ENCODE measurements at regions not wholly inside any gene's neighbourhood (a gene's known extent, or its start where the extent isn't known, plus 50 kb on each side); places are given as distances from the start of the nearest gene placed in this dataset.
A peak's percentile ranks its signal among the peaks of the same experiment; 100 is the strongest.

DNA sequence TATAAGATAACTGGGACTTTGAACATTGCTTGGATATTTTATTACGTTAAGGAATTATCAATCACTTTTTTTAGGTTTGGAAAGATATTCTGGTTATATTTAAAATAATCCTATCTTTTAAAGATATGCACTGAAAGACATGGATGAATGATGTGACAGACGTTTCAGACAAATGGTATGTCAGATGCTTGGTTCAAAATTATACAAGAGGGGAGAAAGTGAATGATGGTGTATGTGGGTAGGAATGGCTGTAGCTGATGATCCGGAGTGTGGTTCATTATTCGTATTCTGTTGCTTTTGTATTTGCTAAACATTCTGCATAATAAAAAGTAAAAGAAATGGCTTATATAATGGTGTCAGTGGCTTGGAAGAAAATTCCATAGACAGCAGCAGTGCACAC lies 51.0 kb upstream of the SNRPB2 start:
- DNase-seq (ENCODE audit: low spot score), result no peak

DNA sequence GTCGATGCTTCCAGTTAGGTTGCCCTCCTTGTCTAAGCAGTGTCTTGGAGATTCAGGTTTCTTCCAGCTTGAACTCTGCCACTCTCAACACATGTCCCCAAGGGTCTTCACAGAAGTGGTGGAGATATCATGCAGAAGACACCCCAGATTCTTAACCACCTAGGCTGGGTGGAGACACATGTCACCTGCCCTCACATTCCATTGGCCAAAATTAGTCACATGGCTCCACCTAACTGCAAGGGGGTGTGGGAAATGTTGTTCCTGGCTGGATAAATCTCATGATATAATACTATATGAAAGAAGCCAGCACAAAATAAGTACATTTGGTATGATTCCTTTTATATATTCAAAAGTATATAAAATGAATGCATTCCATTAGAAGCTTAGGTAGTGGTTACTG lies 52.9 kb upstream of the SNRPB2 start:
- DNase-seq (ENCODE audit: low spot score), result no peak

DNA sequence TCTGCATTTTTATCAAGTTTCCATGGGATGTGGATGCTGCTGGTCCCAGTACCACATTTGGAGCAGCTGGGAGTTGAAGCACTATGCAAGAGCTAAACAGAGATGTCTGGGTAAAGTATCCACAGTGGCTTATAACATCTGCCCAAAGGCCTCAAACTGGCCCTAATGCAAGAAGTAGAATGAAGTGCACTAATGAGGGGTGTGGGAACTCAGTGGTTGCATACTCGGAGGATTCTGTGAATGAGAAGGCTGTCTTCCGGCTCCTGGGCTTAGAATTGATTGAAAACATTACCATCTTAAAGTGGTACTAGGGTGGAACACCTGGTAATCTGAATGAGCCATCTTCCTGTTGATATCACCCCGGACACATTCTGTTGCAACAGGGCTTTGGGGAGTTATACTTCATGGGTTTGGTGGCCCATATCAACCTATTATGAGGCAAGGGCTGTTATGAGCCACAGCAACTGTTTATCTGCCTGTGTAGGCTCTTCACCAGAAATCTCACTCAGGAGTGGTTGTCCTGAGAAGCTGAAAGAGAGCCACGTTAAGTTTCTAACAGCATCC lies 54.7 kb upstream of the SNRPB2 start:
- no peak for DNase-seq (ENCODE audit: low spot score)

DNA sequence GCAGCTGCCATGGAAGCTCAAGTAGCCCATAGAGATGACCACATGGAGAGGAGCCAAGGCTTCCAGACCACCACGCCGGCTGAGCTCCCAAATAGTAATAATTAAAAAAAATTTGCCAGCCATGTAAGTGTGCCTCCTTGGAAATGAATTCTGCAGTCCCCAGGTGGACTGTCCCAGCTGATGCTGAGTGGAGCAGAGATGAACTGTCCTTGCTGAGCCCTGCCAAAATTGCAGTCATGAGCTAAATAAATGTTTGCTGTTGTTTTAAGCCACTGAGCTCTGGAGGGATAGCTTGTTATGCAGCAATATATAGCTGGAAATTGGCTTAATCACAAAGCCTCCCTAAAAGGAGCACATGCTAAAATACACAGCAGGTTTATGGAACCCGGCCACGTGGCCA lies 55.6 kb upstream of the SNRPB2 start:
- no peak for DNase-seq (ENCODE audit: low spot score)

DNA sequence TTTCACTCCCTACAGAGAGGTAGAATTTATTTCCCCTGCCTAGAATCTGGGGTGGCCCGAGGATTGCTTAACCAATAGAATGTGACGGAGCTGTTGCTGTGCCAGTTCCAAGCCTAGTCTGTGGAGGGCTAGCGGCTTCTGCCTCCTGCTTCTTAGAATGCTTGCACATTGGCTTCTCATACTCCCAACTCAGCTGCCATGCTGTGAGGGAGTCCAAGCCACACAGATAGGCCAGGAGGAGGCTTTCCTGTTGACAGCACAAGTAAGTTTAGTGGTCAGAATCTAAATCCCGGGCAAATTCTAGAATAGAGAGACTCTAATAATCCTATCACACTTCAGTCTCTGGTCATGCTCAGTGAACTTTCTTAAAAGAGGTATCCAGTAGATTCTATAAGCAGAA lies 57.5 kb upstream of the SNRPB2 start:
- DNase-seq (ENCODE audit: low spot score), result no peak

DNA sequence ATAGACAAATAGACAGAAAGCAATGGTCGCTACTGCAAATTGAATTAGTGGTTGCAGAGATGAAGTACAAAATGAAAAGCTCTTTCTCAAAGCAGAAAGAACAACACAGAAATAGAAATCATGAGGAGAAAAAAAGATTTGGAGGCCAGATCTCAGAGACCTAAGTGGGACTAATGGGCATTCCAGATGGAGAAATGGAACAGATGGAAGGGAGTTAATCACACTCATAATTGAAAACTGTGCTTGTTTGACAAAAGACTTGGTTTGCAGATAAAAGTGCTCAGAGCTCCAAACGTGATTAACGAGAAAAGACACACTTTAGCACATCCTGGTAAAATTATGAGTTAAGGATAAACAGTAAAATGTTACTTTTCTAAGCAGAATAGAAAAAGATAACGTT lies 58.1 kb upstream of the SNRPB2 start:
- no peak for DNase-seq (ENCODE audit: low spot score)

DNA sequence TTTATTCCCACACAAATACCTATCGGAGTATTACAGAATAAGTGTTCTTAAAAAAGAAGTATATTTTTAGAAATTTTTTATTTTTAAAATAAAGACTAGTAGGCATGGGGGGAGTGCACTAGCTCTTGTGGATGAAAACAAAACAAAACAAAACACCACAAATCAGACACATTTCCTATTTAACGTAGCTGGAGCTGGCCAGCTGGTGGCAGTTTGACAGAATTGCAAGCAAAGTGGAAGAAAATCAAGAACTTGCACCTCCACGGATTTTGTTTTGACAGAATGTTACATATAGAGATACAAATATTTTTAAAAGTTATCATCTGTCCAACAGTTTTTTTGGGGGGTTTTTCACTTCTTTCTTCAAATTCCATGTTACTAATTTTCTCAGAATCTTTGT lies 63.6 kb upstream of the SNRPB2 start:
- no peak for DNase-seq (ENCODE audit: low spot score)

DNA sequence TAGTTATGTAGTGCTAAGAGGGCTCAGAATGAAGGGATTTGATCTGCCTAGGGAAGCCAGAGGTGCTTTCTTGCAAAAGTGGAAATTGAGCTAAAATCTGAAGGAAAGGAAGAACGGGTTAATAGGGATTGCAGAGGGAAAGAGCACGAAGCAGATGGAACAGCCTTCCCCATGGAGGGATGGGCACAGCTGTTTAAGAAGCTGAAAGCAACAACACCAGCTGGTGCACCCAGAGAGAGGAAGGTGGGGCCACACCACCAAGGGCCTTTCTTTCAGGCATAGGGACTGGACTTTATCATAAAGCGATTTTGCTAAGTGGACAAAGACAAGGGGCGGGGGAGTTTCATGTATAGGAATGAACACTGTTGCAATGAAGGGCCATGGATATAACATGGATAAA lies 65.8 kb upstream of the SNRPB2 start:
- DNase-seq (ENCODE audit: low spot score), result no peak

DNA sequence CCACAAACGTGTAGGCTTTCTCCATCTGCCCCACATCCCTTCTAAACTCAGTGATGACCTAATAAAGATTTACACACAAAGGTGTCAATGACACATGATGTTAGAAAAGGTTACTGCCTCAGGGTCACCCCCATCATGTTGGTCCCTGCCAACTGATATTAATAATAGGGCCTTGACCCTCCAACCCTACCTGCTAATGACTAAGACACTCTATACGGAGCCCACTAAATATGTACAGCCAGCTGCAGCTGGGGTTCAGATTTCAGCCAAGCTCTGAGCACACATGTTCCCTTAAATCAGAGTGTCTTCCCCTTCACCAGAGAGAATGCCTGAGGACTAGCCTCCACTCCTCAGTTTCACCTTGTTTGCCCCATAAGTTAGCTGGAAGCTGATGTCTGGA lies 67.4 kb upstream of the SNRPB2 start:
- no peak for DNase-seq (ENCODE audit: low spot score)

DNA sequence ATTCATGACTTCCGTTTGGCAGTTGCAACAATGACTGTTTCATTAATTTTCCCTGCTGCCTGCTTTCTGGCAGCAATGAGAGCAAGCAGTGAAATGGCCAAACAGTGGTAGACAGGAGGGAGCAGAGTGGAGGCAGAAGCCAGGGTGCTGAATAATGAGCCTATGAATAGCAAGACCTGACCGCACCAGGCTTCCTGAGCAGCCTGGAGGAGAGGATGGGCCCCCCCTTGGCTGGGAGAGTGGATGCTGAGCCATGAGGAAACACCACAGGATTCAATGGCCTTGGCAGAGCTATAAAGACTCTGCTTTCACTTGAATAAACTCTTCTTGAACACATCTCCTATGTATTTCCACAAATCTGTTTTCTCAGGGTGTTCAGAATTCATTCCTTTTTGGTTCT lies 68.1 kb upstream of the SNRPB2 start:
- peak; percentile 82 for DNase-seq (ENCODE audit: low spot score)

DNA sequence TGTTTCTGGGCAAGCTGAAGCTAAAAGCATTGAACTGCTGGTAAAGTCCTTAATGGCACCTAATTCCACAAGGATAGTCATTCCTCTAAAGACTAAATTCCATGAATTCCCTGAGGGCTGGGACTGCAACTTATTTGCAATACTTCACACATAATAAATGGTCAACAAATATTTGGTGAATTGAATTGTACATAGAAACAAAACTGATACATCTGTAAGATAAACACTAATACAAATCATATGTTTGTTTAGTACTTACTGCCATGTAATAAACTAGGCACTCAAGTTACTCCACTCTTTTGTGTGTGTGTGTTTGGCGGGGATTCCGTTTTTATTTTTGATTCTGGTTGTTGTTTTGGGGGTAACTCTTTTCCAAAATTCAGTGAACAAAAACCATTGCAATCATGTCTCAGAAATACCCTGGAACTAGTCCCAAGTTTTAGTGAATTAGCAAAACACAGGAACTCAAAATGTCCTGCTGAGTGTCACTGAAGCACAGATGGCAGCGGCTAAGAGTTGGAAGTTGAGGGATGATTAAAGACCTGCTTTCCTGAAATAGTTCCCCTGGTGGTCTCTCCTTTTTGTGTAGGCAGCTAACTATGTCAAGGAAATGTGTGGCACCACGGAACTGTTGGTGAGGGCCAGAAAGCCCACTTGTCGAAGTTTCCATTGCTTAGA lies 74.8 kb upstream of the SNRPB2 start:
- no peak for DNase-seq (ENCODE audit: low spot score)

DNA sequence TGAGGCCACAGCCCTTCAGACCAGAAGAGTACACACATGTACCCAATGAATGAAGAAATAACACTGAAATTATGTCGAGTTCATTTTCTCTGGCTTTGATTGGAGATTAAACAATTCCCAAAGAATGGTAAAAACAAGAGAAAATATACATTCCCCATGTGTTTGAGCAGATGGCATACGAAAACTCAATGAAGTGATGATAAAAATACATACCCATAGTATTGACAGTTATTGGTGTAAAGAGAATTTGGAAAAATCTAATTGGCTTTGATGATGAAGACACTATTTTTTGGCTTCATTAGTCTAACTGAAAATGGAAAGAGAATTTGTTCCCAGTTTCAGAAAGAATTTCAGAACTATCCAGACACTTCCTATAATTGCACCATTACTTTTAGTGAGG lies 76.6 kb upstream of the SNRPB2 start:
- DNase-seq (ENCODE audit: low spot score), result no peak

DNA sequence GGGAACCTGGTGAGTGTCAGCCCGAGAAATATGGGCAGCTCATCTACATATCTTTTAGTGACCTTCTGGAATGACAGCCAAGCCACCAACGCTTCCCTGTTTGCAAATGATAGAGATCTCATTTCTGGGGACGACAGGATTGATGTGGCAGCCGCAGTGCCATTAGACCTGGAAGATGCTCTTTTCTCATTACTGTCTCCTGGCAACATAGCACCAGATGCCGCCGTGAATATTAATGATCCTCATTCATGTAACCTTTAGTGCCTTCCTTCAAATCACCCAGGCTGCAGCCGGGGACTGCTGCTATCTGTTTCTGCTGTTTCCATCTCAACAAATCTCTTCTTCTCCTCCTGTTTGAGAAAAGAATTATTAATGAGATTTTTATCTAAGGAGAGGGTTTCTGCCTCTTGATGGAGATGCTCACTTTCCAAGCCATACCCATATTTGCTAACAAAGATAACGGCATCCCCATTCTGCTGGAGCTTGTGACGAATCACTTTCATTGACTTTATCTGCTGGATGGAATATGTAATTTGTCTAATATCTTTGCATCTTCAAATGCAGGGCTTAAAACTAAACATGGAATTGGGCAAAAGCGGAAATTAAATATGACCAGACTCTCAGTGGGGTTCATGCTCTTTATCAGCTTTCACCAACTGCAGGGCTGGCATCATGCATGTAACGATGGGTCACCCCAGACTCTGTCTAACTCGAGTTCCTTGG lies 74.8 kb upstream of the KIF16B start:
- no peak for DNase-seq (ENCODE audit: low spot score)

DNA sequence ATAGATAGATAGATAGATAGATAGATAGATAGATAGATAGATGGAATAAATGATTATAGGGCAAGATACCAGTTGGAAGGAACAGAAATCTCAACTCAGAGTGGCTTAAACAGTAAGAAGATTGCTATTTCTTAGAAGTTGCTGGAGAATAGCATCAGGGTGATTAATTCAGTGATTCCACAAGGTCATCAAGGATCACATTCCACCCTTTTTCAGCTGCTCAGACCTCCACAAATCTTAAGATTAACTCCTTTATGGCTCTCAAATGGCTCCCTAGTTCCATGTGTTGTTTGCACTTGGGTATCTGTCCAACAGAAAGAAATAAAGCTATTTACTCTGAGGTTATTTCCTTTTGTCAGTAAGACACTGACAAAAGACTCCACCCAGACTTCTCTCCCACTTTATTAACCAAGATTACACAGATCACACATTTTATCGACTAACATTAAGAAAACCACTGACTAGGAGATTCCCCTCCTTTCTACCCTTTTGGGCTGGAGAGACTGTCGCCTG lies 68.3 kb upstream of the KIF16B start:
- no peak for DNase-seq (ENCODE audit: low spot score)

DNA sequence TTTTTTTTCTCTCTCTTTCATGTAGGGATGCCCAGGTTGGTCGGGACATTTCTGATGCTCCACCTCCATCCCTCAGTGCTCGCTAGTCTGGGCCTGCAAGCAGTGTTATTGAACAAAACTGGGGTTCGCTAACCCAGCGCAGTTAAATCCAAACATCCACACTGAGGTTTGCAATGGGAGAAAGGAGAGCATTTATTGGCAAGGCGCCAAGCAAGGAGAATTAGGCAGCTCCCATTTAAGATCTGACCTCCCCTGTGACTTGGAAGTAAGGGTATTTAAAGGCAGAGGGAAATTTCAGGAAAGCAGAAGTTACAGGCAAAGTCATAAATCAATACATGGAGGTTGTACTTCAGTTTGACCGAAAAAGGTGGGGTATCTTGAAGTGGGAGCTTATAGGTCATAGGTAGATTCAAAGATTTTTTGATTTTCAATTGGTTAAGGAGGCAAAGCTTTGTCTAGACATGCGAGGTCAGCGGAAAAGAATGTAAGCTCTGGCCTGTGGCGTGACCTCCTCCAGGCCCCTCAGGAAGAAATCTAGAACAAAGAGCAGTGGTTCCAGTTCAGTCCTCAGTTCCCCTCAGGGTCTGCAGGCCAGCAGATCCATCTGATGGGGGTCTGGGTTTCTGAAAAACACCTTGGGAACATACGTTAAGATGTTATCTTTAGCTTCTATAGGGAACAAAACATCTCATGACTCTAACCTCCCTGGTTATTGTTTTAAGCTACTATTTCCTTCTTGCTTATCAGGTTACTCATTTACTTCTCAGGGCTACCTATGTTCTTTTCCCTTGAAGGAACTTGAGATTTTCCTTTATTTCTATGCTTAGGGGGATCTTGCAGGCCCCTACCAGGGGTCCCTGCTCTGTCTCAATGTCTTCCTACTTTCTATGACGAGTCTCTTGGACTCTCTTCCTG lies 66.0 kb upstream of the KIF16B start:
- no peak for DNase-seq (ENCODE audit: low spot score)

DNA sequence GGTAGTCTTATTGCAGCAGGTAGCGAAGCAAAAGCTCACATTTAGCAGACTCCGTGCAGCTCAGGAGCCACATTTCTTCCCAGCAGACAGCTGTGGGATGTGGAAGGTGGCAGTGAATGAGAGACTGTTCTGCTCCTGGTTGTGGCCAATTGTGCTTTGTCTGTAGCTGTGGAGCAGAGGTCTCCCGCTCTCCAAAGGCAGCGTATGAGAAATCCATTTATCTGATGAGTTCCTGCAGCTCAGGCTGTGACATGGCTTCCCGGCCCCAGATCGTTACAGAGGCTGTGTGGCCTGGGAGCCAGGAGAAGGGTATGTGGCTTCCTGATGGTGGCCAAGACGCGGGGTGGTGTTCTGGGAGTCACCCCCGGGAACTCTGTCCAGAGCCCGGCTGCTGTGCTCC lies 64.5 kb upstream of the KIF16B start:
- DNase-seq (ENCODE audit: low spot score), result no peak

DNA sequence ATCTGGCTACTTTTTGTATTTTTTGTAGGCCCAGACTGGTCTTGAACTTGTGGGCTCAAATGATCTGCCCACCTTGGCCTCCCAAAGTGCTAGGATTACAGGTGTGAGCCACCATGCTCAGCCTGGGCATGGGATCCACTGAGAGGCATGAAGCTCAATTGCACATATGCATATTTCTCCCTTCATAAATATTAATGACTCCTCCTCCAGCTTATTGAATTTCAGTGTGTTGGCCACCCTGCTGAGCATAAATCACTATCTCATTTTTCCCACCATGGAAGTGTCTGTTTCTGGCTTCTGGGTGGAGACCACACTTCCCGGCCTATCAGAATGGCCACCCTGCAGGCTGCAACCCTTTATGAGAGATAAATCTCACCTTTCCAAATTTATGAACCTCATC lies 53.6 kb upstream of the KIF16B start:
- DNase-seq (ENCODE audit: low spot score), result no peak

DNA sequence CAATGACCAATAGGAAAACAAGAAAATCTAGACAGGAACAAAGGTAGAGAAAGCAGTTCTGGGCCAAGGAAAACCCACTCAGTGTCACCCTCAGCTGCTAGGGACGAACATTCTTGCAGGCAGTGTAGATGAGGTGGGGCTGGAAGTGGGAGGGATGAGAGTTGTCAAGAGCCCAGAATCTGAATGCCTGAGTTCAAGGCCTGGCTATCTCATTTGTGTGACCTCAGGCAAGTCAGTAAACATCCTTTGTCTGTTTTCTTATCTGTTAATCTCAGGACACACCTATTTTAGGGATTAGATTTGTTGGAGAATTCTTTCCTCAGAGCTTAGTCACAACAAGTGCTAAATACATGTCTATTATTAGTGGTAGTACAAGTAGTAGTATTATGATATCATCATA lies 50.9 kb upstream of the KIF16B start:
- no peak for DNase-seq (ENCODE audit: low spot score)
